H1 (cell line): ENCODE measurements at regions not wholly inside any gene's neighbourhood (a gene's known extent, or its start where the extent isn't known, plus 50 kb on each side); places are given as distances from the start of the nearest gene placed in this dataset.
A peak's percentile ranks its signal among the peaks of the same experiment; 100 is the strongest.

Experiments used
- EGR1 ChIP-seq: IDR thresholded peaks from 2 replicates; pipeline ENCODE4 v1.6.1; 2011; ENCODE audit warnings: low read depth, low read length, borderline replicate concordance
- EP300 ChIP-seq, 2 experiments: IDR thresholded peaks; 1 replicate in 1 of 2; 2 replicates in 1 of 2; pipeline ENCODE4 v1.6.1; 2011 to 2012; ENCODE audit warnings: low read depth in 2 of 2, low read length in 2 of 2, mild to moderate bottlenecking in 2 of 2, borderline replicate concordance in 1 of 2, inconsistent platforms in 1 of 2, moderate library complexity in 1 of 2
- EZH2 ChIP-seq: fragments of 200-600 bp; sonication (generic); IDR thresholded peaks from 2 replicates; pipeline ENCODE4 v1.7.1; 2012; ENCODE audit warnings: low read depth, mild to moderate bottlenecking, moderate library complexity, low read length, inconsistent platforms; ENCODE audit not compliant: severe bottlenecking
- GTF2F1 ChIP-seq: IDR thresholded peaks from 2 replicates; pipeline ENCODE4 v1.6.1; 2012; ENCODE audit warnings: low read depth, low read length, improper control_type of control experiment, borderline replicate concordance
- MAFK ChIP-seq: IDR thresholded peaks from 2 replicates; pipeline ENCODE4 v1.6.1; 2012; ENCODE audit warnings: low read depth, mild to moderate bottlenecking, improper control_type of control experiment, low read length
- RAD21 ChIP-seq, 2 experiments: IDR thresholded peaks in 1 of 2; conservative IDR thresholded peaks in 1 of 2; 2 replicates each; pipeline ENCODE4 v1.6.1; 2011; ENCODE audit warnings: low read depth in 2 of 2, low read length in 2 of 2, improper control_type of control experiment in 1 of 2, inconsistent platforms in 1 of 2, mild to moderate bottlenecking in 1 of 2, moderate library complexity in 1 of 2
- RFX5 ChIP-seq: IDR thresholded peaks from 2 replicates; pipeline ENCODE4 v1.6.1; 2011; ENCODE audit warnings: low read depth, low read length, improper control_type of control experiment, borderline replicate concordance
- TF ChIP-seq, protein P1 (sequence below), 3 experiments: IDR thresholded peaks; 1 replicate in 2 of 3; 2 replicates in 1 of 3; pipeline versions ENCODE4 v1.5.1 to v1.6.1; 2011; ENCODE audit warnings: low read length in 3 of 3, mild to moderate bottlenecking in 3 of 3, inconsistent platforms in 2 of 3, low read depth in 1 of 3, moderate library complexity in 1 of 3; ENCODE audit not compliant: insufficient read depth in 1 of 3; ENCODE audit errors: control extremely low read depth in 1 of 3
- TF ChIP-seq, protein P2 (sequence below): IDR thresholded peaks from 2 replicates; pipeline ENCODE4 v1.6.1; 2011; ENCODE audit warnings: low read length, improper control_type of control experiment

DNA sequence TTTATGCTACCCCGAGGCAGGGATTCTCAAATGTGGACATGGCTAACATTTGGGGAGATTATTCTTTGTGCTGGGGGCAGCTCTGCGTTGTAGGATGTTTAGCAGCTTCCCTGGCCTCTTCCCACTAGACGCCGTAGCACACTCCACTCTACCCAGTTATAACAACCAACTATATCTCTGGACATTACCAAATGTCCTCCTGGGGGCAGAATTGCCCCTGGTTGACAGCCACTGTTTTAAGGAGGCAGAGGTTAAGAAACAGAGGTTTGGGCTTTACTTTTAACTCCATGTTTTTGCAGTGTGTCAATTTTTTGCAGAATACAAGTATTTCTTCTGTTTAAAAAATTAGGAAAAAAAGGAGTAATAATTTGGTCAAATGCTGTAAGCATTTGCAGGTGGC, 56.2 kb upstream of the BMP6 start:
- peak; percentile 53 to 67 for TF ChIP-seq RAD21 (IDR thresholded peaks at IDR 0.05 in 1 of 2, conservative IDR thresholded peaks at IDR 0.05 in 1 of 2; ENCODE audit: low read depth in 2 of 2, low read length in 2 of 2)
- TF ChIP-seq, protein P1, sequence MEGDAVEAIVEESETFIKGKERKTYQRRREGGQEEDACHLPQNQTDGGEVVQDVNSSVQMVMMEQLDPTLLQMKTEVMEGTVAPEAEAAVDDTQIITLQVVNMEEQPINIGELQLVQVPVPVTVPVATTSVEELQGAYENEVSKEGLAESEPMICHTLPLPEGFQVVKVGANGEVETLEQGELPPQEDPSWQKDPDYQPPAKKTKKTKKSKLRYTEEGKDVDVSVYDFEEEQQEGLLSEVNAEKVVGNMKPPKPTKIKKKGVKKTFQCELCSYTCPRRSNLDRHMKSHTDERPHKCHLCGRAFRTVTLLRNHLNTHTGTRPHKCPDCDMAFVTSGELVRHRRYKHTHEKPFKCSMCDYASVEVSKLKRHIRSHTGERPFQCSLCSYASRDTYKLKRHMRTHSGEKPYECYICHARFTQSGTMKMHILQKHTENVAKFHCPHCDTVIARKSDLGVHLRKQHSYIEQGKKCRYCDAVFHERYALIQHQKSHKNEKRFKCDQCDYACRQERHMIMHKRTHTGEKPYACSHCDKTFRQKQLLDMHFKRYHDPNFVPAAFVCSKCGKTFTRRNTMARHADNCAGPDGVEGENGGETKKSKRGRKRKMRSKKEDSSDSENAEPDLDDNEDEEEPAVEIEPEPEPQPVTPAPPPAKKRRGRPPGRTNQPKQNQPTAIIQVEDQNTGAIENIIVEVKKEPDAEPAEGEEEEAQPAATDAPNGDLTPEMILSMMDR (IDR thresholded peaks at IDR 0.05; ENCODE audit: control extremely low read depth in 1 of 3, insufficient read depth in 1 of 3, low read depth in 1 of 3, low read length in 3 of 3) = peak in 2 of 3 experiments; percentile 24 to 30; a peak in 2 of 4 replicates
- no peak for TF ChIP-seq EZH2
- no peak for TF ChIP-seq RFX5
- TF ChIP-seq MAFK = no peak
- no peak for TF ChIP-seq EP300 (IDR thresholded peaks at IDR 0.05; ENCODE audit: borderline replicate concordance in 1 of 2, low read depth in 2 of 2, low read length in 2 of 2)
- no peak for TF ChIP-seq EGR1
- TF ChIP-seq, protein P2, sequence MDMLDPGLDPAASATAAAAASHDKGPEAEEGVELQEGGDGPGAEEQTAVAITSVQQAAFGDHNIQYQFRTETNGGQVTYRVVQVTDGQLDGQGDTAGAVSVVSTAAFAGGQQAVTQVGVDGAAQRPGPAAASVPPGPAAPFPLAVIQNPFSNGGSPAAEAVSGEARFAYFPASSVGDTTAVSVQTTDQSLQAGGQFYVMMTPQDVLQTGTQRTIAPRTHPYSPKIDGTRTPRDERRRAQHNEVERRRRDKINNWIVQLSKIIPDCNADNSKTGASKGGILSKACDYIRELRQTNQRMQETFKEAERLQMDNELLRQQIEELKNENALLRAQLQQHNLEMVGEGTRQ = no peak
- no peak for TF ChIP-seq GTF2F1
